ENCODE measurements at regions not wholly inside any gene's neighbourhood (a gene's known extent, or its start where the extent isn't known, plus 50 kb on each side); places are given as distances from the start of the nearest gene placed in this dataset.

DNA sequence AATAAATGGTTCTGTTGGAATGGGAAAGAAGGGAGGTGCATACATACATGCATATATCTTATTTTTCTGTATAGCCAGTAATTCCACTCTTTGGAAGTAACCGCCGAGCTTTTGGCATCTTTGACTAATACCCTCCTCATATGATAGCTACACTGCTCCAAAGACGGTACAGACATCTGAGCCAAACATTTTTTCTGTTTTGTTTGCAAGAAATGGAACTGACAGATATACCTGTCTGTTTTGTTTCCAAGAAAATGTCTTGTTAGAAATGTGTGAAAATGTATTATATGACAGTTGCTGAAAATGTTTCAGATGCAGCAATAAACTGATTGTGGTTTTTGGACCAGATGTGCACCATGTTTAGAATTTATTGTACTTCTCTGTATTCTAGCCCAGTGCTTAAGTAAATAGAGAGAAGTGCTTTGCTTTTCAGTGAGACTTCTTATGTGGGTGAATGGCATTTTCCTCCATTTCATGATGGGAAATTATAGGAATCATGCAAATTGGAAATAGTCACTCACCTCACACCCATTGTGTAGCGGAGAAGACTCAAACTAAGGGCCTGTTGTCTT lies 396.9 kb downstream of the KCNRG start:
- DNase-seq (ENCODE audit: extremely low spot score), result no peak
- TF ChIP-seq CTCF (IDR thresholded peaks at IDR 0.05; ENCODE audit: control extremely low read depth, extremely low read depth, low read depth, missing control alignments), result no peak
- CTCF ChIA-PET, result interaction anchor here (1.3 kb wide), 1 partner anchor 10 kb away, joined by 4 read pairs; no protein-coding TSS in a partner anchor
- POLR2A ChIA-PET, result no interaction called here

GRCh38 chr13:50414640-50415039 lies 399.4 kb downstream of the KCNRG start:
- ChIA-PET POLR2A (no interaction called here), CTCF (no interaction called here)

DNA sequence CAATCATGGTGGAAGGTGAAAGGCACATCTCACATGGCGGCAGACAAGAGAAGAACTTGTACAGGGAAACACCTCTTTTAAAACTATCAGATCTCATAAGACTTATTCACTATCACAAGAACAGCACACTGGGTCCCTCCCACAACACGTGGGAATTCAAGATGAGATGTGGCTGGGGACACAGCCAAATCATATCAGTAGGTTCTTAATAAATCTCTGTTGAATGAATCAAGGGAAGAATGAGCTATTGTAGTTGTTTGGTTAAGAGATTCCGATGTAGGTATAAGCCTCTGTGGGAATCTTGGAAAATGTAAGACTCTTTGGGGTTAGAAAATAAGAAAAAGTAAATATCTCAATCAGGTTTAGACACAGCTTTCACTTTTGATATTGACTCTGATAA lies 400.2 kb downstream of the KCNRG start:
- ChIA-PET CTCF (no interaction called here), POLR2A (no interaction called here)
- no peak for TF ChIP-seq CTCF (IDR thresholded peaks at IDR 0.05; ENCODE audit: control extremely low read depth, extremely low read depth, low read depth, missing control alignments)
- no peak for DNase-seq (ENCODE audit: extremely low spot score)

More at GRCh38 chr13:50414640-50415039, 399.4 kb downstream of the KCNRG start:
- no peak for TF ChIP-seq CTCF (IDR thresholded peaks at IDR 0.05; ENCODE audit: control extremely low read depth, extremely low read depth, low read depth, missing control alignments)
- DNase-seq (ENCODE audit: extremely low spot score), result no peak

GRCh38 chr13:50417597-50417996 lies 402.4 kb downstream of the KCNRG start:
- ChIA-PET CTCF (no interaction called here), POLR2A (no interaction called here)
- DNase-seq (ENCODE audit: extremely low spot score), result no peak

DNA sequence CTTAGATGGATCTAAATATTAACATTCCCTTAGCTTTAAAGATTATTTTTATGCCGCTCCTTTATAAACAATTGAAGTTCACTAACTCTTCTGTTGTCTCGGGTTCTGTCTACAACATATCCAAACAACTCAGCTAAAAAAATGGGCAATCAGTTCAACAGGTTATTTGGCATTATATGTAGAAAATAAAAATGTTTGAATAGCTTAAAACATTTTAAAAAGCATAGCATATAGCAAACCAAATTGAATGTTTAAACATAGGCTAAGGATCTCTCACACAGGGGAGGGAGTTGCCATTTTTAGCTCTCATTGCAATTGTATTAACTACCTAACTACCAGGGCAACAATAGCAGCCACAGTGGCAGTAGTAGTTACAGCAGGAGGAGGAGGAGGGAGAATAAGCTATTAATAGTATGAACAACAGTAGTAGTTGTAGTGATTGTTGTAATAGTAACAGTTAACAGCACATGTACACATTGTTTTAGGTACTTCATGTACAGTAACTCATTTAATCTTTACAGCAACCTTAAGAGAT lies 404.2 kb downstream of the KCNRG start:
- no peak for TF ChIP-seq CTCF (IDR thresholded peaks at IDR 0.05; ENCODE audit: control extremely low read depth, extremely low read depth, low read depth, missing control alignments)
- DNase-seq (ENCODE audit: extremely low spot score), result no peak
- ChIA-PET POLR2A (no interaction called here), CTCF (interaction anchor here (0.8 to 1.1 kb wide), 2 partner anchors 14 to 867 kb away, joined by 3 read pairs; no protein-coding TSS in a partner anchor)

More at GRCh38 chr13:50417597-50417996, 402.4 kb downstream of the KCNRG start:
- no peak for TF ChIP-seq CTCF (IDR thresholded peaks at IDR 0.05; ENCODE audit: control extremely low read depth, extremely low read depth, low read depth, missing control alignments)

DNA sequence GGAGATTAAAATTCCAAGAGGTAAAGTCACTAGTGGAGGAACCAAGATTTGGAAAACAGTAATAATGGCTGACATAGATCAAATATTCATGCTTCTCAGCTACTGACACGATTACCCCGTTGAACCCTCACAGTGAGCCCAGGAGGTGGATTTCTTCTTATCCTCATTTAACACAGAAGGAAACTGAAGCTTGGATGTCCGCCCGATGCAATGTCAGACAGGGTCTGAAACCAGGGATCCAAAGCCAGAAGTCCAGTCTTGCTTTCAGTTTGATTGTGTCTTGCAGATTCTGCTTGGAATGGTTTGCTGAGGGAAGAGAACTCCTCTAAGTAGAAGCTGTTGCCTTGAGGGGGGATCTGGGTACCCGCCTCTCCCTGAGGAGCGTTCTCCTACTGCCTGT lies 404.7 kb downstream of the KCNRG start:
- POLR2A ChIA-PET, result no interaction called here
- CTCF ChIA-PET, result interaction anchor here (0.8 to 1.1 kb wide), 2 partner anchors 14 to 866 kb away, joined by 3 read pairs; no protein-coding TSS in a partner anchor
- no peak for DNase-seq (ENCODE audit: extremely low spot score)
- no peak for TF ChIP-seq CTCF (IDR thresholded peaks at IDR 0.05; ENCODE audit: control extremely low read depth, extremely low read depth, low read depth, missing control alignments)
